Lower lobe of right lung (tissue), 2 donors: ENCODE measurements at regions not wholly inside any gene's neighbourhood (a gene's known extent, or its start where the extent isn't known, plus 50 kb on each side); places are given as distances from the start of the nearest gene placed in this dataset.

Source experiments
- ATAC-seq, 2 donors: fragments of 200-7000 bp; cut with Tn5 transposase; one replicate each; pipeline ENCODE4 v1.9.1; 2020 to 2022; ENCODE audit warnings: mild to moderate bottlenecking in 2 of 2, moderate library complexity in 2 of 2
- DNase-seq: peaks from one replicate; pipeline ENCODE4 v3.0.0-alpha.2; 2020
- H3K27ac ChIP-seq: fragments of 200-600 bp; one replicate; pipeline ENCODE4 v1.8.0; 2022
- H3K27me3 ChIP-seq: fragments of 200-600 bp; one replicate; pipeline ENCODE4 v1.8.0; 2022; ENCODE audit warnings: low read depth
- H3K36me3 ChIP-seq: fragments of 200-600 bp; one replicate; pipeline ENCODE4 v1.8.0; 2022; ENCODE audit warnings: mild to moderate bottlenecking
- H3K4me1 ChIP-seq: fragments of 200-600 bp; one replicate; pipeline ENCODE4 v1.8.0; 2022
- H3K4me3 ChIP-seq: fragments of 200-600 bp; one replicate; pipeline ENCODE4 v1.8.0; 2022; ENCODE audit warnings: mild to moderate bottlenecking
- H3K9me3 ChIP-seq: fragments of 200-600 bp; one replicate; pipeline ENCODE4 v1.8.0; 2022
- CTCF ChIP-seq: fragments of 200-600 bp; IDR thresholded peaks from one replicate; pipeline ENCODE4 v1.8.0; 2022; ENCODE audit warnings: antibody characterized with exemption, mild to moderate bottlenecking
- intact Hi-C: fragments of 100-400 bp; cut with DNase I; formaldehyde crosslinking; loops from one replicate; pipeline ENCODE4 v1.11.0; 2022
- donor health status: DM: no; HTN: yes; CAD: no; lungs with severe emphysema.

- Histone ChIP-seq H3K4me1 (no peaks in the 10 kb centered on the region), H3K4me3 (no peak overlapping the region), H3K36me3 (no peaks in the 10 kb centered on the region), H3K27ac (no peak overlapping the region), H3K9me3 (no peaks in the 10 kb centered on the region), H3K27me3 (no peaks in the 10 kb centered on the region)
- DNase-seq (no peak), ATAC-seq (no peak)
- TF ChIP-seq CTCF: no peak
- intact Hi-C loops: no loop called here
Observed at GRCh38 chr4:132269303-132269990, 879.6 kb upstream of the PCDH10 start.

GRCh38 chr4:132275583-132276121 is 873.4 kb upstream of the PCDH10 start:
- no peak for TF ChIP-seq CTCF
- Histone ChIP-seq H3K27ac (no peak overlapping the region), H3K4me1 (no peaks in the 10 kb centered on the region), H3K4me3 (no peak overlapping the region), H3K27me3 (no peaks in the 10 kb centered on the region), H3K9me3 (no peaks in the 10 kb centered on the region), H3K36me3 (no peaks in the 10 kb centered on the region)
- DNase-seq (no peak), ATAC-seq (no peak)
- intact Hi-C loops: no loop called here

GRCh38 chr4:132276185-132276584 is 872.9 kb upstream of the PCDH10 start:
- H3K27me3 ChIP-seq: no peaks in the 10 kb centered on the region
- H3K4me3 ChIP-seq: no peak overlapping the region
- no peaks in the 10 kb centered on the region for H3K9me3 ChIP-seq
- intact Hi-C loops: no loop called here
- no peaks in the 10 kb centered on the region for H3K4me1 ChIP-seq
- H3K27ac ChIP-seq: no peak overlapping the region
- peak; percentile 28 for DNase-seq
- H3K36me3 ChIP-seq: no peaks in the 10 kb centered on the region
- no peak for TF ChIP-seq CTCF
- ATAC-seq: no peak

- no peak overlapping the region for H3K4me3 ChIP-seq
- no peaks in the 10 kb centered on the region for H3K36me3 ChIP-seq
- intact Hi-C loops: no loop called here
- DNase-seq: no peak
- H3K27ac ChIP-seq: no peak overlapping the region
- no peaks in the 10 kb centered on the region for H3K9me3 ChIP-seq
- H3K4me1 ChIP-seq: no peaks in the 10 kb centered on the region
- no peaks in the 10 kb centered on the region for H3K27me3 ChIP-seq
- no peak for TF ChIP-seq CTCF
- ATAC-seq: no peak
Observed at GRCh38 chr4:132276989-132277388, 872.1 kb upstream of the PCDH10 start.

- H3K9me3 ChIP-seq: no peaks in the 10 kb centered on the region
- no peak overlapping the region for H3K27ac ChIP-seq
- TF ChIP-seq CTCF: no peak
- H3K4me3 ChIP-seq: no peak overlapping the region
- no peak for DNase-seq
- no peak for ATAC-seq
- intact Hi-C loops: no loop called here
- H3K4me1 ChIP-seq: no peaks in the 10 kb centered on the region
- H3K36me3 ChIP-seq: no peaks in the 10 kb centered on the region
- no peaks in the 10 kb centered on the region for H3K27me3 ChIP-seq
Observed at GRCh38 chr4:132281733-132282132, 867.4 kb upstream of the PCDH10 start.
